ENCODE measurements at regions not wholly inside any gene's neighbourhood (a gene's known extent, or its start where the extent isn't known, plus 50 kb on each side); places are given as distances from the start of the nearest gene placed in this dataset.
"Not testable (repeated sequence)": the region's sequence is repeated elsewhere in the genome, so short reads cannot be mapped to it uniquely, and the experiment has no call there.

DNA sequence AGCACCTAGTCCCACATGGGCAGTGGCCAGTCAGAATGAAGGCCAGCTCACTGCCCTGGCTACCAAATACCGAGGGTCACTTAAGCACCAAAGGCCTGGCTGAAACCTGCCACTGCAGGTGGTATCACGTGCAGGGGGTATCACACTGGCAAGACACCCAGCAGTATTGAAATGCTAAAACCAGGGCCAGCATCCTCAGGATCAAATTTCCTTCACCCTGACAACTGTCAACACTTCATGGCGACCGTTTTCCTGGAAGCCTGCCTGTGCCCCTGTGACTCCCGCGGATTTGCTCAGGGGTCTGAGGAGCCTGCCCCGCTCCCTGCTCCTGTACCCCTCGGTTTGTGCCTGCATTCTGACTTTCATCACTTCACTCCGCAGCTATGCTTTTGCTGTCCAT, 151.1 kb downstream of the TTLL2 start:
- TF ChIP-seq ZFX (IDR thresholded peaks at IDR 0.05; ENCODE audit: borderline replicate concordance): no peak
- TF ChIP-seq, protein P1, sequence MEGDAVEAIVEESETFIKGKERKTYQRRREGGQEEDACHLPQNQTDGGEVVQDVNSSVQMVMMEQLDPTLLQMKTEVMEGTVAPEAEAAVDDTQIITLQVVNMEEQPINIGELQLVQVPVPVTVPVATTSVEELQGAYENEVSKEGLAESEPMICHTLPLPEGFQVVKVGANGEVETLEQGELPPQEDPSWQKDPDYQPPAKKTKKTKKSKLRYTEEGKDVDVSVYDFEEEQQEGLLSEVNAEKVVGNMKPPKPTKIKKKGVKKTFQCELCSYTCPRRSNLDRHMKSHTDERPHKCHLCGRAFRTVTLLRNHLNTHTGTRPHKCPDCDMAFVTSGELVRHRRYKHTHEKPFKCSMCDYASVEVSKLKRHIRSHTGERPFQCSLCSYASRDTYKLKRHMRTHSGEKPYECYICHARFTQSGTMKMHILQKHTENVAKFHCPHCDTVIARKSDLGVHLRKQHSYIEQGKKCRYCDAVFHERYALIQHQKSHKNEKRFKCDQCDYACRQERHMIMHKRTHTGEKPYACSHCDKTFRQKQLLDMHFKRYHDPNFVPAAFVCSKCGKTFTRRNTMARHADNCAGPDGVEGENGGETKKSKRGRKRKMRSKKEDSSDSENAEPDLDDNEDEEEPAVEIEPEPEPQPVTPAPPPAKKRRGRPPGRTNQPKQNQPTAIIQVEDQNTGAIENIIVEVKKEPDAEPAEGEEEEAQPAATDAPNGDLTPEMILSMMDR (IDR thresholded peaks at IDR 0.05): no peak

DNA sequence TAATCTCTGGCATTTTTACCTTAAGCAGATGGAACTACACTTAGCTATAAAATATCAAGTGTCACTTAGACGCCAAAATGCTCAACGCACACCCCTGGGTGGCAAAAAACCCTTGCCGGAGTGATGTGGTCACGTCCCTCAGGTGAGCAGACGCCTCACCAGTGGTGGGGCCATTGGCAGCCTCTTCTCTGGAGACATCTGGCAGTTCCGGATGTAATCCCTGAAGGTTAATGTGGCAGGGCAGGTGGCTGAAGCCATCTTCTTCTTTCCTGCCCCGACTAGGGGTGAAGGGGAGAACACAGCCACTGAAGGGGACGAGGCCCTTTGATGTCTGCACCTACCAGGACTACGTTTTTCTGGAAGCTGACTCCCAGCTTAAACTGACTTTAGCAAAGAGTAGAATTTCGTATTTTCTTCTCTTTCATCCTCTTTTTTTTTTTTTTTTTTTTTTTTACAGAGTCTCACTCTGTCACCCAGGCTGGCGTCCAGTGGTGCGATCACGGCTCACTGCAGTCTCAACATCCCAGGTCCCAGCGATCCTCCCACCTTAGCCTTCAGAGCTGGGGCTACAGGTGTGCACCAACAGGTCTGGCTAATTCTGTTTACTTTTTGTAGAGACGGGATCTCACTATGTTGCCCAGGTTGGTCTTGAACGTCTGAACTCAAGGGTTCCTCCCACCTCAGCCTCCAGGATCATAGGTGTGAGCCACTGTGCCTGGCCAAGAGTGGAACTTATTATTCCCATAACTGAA, 152.1 kb downstream of the TTLL2 start:
- no peak overlapping the region for H3K27ac ChIP-seq
- no peak for TF ChIP-seq ZFX (IDR thresholded peaks at IDR 0.05; ENCODE audit: borderline replicate concordance)
- TF ChIP-seq, protein P1 (IDR thresholded peaks at IDR 0.05): no peak

More for the DNA sequence above, 151.1 kb downstream of the TTLL2 start:
- no peak overlapping the region for H3K27ac ChIP-seq

DNA sequence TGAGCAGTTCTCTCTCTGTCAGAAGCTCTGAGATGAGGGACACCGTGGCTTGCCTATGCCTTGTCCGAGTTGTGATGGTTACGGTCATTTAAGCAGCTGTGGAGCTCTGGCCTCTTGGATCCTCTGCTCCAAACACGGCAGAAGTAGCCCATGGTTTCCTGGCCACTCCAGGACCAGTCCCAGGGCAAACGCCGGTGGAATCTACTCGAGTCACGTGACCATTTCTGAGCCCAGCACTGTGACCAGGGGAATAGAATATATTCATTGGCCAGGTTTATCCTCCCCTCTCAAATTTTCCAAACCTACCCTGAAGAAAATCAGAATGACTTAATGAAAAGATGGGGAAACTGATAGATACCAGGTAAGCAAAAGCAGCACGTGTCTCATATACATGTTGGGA, 152.8 kb downstream of the TTLL2 start:
- no peak overlapping the region for H3K27ac ChIP-seq
- no peak for TF ChIP-seq ZFX (IDR thresholded peaks at IDR 0.05; ENCODE audit: borderline replicate concordance)
- TF ChIP-seq, protein P1 (IDR thresholded peaks at IDR 0.05): no peak

DNA sequence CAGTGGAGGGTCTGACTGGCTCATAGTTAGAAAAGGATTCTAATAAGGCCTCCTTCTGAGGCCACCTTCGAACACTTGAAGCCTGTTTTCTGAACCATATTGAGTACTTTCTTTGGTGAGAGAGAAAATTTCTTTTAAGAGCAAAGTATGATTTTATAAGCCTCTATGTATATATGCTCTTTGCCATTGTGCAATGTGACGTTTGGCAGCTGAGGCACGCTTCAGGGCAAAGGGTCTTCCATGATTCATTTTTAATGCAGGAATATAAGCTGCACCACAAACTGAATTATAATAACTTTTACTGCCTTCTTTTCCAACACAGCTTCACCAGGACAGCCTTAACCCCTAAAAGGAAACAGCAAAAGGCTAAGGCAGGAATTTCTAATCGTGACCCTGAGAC, 154.4 kb downstream of the TTLL2 start:
- H3K27ac ChIP-seq: no peak overlapping the region
- TF ChIP-seq, protein P1 (IDR thresholded peaks at IDR 0.05): no peak
- no peak for TF ChIP-seq ZFX (IDR thresholded peaks at IDR 0.05; ENCODE audit: borderline replicate concordance)

DNA sequence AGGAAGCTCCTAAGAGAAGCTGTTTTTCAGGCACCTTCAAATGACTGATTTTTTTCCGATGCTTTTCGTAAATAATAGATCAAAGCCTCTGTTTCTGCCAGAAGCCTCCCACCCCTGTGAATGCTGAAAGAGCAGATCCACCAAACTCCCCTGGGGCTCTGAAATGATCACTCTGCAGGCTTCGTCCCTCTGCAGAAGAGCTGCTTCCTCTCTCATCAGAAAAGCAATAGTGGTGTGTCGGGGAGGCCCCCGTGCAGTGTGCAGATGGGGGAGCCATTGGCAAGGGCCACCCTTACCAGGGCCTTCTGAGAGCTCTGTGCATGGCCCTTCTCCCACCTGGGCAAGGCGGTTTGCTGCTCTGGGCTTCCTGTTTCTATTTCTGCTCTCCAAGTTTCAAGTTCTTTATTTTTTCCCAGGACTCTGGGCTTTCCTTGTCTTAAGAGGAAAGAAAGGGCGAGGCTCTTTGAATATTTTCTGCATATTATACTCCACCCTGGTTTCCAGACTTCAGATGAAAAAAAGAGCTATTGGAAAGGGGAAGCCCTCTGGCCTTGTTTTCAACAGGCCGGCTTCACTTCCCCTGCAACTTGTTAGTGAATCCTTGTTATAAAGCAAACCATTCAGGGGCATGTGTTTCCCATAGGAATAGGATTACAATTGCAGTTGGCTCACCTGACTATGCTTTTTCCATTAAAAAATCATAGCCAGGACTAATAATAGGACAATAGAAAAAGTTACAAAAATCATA, 155.2 kb downstream of the TTLL2 start:
- H3K27ac ChIP-seq: no peak overlapping the region
- TF ChIP-seq ZFX (IDR thresholded peaks at IDR 0.05; ENCODE audit: borderline replicate concordance): no peak
- TF ChIP-seq, protein P1 (IDR thresholded peaks at IDR 0.05): no peak

DNA sequence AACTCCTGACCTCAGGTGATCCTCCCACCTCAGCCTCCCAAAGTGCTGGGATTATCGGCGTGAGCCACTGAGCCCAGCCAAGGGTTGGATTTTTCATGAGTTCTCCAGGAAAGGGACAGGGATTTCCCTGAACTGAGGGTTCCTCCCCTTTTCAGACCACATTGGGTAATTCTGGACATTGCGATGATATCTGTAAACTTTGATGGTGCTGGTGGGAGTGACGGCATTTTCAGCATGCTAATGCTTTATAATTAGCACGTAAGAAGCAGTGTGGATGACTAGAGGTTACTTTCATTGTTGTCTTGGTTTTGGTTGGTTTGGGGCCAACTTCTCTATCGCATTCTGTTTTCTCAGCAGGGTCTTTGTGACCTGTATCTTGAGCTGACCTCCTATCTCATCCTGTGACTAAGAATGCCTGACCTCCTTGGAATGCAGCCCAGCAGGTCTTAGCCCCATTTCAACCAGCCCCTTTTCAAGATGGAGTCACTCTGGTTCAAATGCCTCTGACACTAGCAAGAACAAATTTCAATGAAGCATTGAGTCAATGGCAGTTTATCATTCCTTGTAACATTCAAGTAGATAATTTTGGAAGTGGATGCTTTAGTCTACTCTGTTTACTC, 156.5 kb downstream of the TTLL2 start:
- TF ChIP-seq, protein P1 (IDR thresholded peaks at IDR 0.05): no peak
- TF ChIP-seq ZFX (IDR thresholded peaks at IDR 0.05; ENCODE audit: borderline replicate concordance): no peak

DNA sequence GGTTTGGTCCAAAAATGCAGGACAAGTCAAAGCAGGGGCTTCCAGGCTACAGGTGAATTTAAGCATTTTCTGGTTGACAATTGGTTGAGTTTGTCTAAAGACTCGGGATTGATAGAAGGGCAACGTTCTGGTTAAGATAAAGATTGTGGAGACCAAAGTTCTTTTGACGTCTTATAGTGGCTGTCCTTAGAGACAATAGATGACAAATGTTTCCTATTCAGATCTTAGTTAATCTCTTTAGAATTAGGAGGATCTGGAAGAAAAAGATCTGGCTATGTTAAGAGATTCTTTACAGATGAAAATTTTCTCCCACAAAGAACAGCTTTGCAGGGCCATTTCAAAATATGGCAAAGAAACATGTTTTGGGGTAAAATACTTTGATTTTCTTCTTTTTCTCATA, 157.9 kb downstream of the TTLL2 start:
- not testable (repeated sequence) for H3K27ac ChIP-seq

More for the DNA sequence above, 156.5 kb downstream of the TTLL2 start:
- no peak overlapping the region for H3K27ac ChIP-seq
